Ascending aorta (tissue), 2 donors: ENCODE measurements at regions not wholly inside any gene's neighbourhood (a gene's known extent, or its start where the extent isn't known, plus 50 kb on each side); places are given as distances from the start of the nearest gene placed in this dataset.

Experiments
- DNase-seq, 2 donors: peaks; one replicate each; pipeline ENCODE4 v3.0.0-alpha.2; 2019; ENCODE audit warnings: low spot score in 2 of 2
- H3K27ac ChIP-seq, 2 donors: fragments of 200-600 bp; sonication (generic); one replicate each; pipeline ENCODE4 v1.5.1; 2016 to 2017; ENCODE audit warnings: mild to moderate bottlenecking in 1 of 2
- H3K27me3 ChIP-seq: fragments of 200-600 bp; sonication (generic); one replicate; pipeline ENCODE4 v1.5.1; 2017
- H3K36me3 ChIP-seq, 2 donors: fragments of 200-600 bp; sonication (generic); one replicate each; pipeline ENCODE4 v1.5.1; 2016
- H3K4me1 ChIP-seq, 2 donors: fragments of 200-600 bp; sonication (generic); one replicate each; pipeline ENCODE4 v1.5.1; 2016 to 2017; ENCODE audit warnings: mild to moderate bottlenecking in 1 of 2
- H3K4me3 ChIP-seq, 2 donors: fragments of 200-600 bp; sonication (generic); one replicate each; pipeline ENCODE4 v1.5.1; 2016 to 2017; ENCODE audit warnings: mild to moderate bottlenecking in 1 of 2
- H3K9me3 ChIP-seq, 2 donors: fragments of 200-600 bp; sonication (generic); one replicate each; pipeline ENCODE4 v1.5.1; 2016
- intact Hi-C: fragments of 100-400 bp; cut with DNase I; formaldehyde crosslinking; loops from one replicate; pipeline ENCODE4 v1.15.1; 2023
- TF ChIP-seq, protein P1 (sequence below), 3 experiments: fragments of 200-600 bp in 2 of 3; fragments of 450-650 bp in 1 of 3; sonication (generic) in 2 of 3; IDR thresholded peaks; one replicate each; pipeline ENCODE4 v1.5.1; 2016 to 2019; ENCODE audit warnings: antibody characterized with exemption in 3 of 3, mild to moderate bottlenecking in 1 of 3, moderate library complexity in 1 of 3

DNA sequence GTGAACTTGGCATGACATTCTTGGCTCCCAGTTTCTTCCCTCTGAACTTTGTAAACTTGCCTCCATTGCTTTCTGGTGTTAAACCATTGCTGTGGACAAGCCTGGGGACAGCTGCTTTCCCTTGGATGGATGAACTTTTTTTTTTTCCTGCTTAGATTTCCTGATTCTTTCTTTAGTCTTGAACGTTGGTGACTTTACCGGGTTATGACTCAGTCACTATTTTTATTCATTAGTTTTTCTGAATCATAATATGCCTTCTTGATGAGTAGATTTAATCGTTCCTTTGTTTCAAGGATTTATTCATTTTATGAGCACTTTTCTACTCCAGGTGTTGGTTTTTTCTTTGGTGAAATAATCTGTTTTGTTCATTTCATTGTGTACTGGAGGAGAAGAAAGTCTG lies 155.0 kb upstream of the RTL1 start:
- Histone ChIP-seq H3K27me3 (no peaks in the 10 kb centered on the region), H3K4me1 (no peaks in the 10 kb centered on the region), H3K36me3 (no peaks in the 10 kb centered on the region), H3K4me3 (no peak overlapping the region), H3K9me3 (no peaks in the 10 kb centered on the region), H3K27ac (no peak overlapping the region)
- TF ChIP-seq, protein P1, sequence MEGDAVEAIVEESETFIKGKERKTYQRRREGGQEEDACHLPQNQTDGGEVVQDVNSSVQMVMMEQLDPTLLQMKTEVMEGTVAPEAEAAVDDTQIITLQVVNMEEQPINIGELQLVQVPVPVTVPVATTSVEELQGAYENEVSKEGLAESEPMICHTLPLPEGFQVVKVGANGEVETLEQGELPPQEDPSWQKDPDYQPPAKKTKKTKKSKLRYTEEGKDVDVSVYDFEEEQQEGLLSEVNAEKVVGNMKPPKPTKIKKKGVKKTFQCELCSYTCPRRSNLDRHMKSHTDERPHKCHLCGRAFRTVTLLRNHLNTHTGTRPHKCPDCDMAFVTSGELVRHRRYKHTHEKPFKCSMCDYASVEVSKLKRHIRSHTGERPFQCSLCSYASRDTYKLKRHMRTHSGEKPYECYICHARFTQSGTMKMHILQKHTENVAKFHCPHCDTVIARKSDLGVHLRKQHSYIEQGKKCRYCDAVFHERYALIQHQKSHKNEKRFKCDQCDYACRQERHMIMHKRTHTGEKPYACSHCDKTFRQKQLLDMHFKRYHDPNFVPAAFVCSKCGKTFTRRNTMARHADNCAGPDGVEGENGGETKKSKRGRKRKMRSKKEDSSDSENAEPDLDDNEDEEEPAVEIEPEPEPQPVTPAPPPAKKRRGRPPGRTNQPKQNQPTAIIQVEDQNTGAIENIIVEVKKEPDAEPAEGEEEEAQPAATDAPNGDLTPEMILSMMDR (IDR thresholded peaks at IDR 0.05) = no peak
- intact Hi-C loops = no loop called here
- DNase-seq = no peak

DNA sequence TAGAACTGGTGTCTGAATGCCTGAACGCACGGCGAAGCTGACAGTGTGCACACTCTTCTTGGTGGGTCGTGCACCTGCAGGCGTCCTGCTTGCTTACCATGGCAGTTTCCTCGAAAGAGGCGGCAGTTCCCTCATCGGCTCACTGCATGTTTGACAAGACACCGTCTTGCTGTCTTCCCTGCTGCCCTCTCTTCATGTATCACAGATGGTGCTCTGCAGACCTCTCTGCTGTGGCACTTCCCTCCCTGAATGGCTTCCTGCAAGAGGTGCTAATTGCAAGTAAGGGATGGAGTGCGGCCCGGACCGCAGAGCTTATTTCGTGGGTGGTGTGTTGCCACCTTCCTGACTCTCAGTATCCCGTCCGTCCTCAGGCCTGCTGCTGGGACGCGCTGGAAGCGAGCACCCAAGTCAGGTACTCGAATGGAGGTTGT lies 156.7 kb upstream of the RTL1 start:
- no peak overlapping the region for H3K27ac ChIP-seq
- H3K36me3 ChIP-seq = no peaks in the 10 kb centered on the region
- TF ChIP-seq, protein P1 (IDR thresholded peaks at IDR 0.05) = no peak
- no peak overlapping the region for H3K4me3 ChIP-seq
- intact Hi-C loops = no loop called here
- no peaks in the 10 kb centered on the region for H3K27me3 ChIP-seq
- H3K4me1 ChIP-seq = no peaks in the 10 kb centered on the region
- H3K9me3 ChIP-seq = no peaks in the 10 kb centered on the region
- DNase-seq = no peak

- no peaks in the 10 kb centered on the region for H3K36me3 ChIP-seq
- H3K4me1 ChIP-seq = no peaks in the 10 kb centered on the region
- no peak overlapping the region for H3K27ac ChIP-seq
- no peak overlapping the region for H3K4me3 ChIP-seq
- TF ChIP-seq, protein P1 (IDR thresholded peaks at IDR 0.05) = no peak
- no peak for DNase-seq
- H3K9me3 ChIP-seq = no peaks in the 10 kb centered on the region
- no peaks in the 10 kb centered on the region for H3K27me3 ChIP-seq
- intact Hi-C loops = no loop called here
Observed at GRCh38 chr14:101061411-101062064, 158.0 kb upstream of the RTL1 start.

GRCh38 chr14:101062065-101062450 lies 158.5 kb upstream of the RTL1 start:
- no peak for DNase-seq
- no peak overlapping the region for H3K27ac ChIP-seq
- H3K4me3 ChIP-seq = no peak overlapping the region
- H3K9me3 ChIP-seq = no peaks in the 10 kb centered on the region
- no peaks in the 10 kb centered on the region for H3K36me3 ChIP-seq
- TF ChIP-seq, protein P1 (IDR thresholded peaks at IDR 0.05) = no peak
- H3K4me1 ChIP-seq = no peaks in the 10 kb centered on the region
- intact Hi-C loops = no loop called here
- no peaks in the 10 kb centered on the region for H3K27me3 ChIP-seq

DNA sequence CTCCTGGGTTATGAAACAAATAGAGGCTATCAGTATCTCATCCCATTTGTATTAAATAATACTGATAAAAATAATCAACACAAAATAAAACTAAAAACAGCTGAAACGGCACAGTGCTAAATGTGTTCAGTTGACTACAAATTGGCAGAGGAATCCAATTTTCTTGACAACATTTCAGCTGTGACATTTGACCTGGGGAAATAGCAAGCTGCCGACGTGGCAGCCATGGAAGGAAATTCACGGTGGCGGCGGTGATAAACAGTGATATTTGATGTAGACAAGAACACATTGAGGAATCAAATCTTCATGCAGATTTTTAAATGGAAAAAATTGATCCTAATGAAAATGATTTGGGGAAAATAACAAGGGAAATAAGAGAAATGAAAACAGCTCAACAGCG lies 159.1 kb upstream of the RTL1 start:
- H3K36me3 ChIP-seq = no peaks in the 10 kb centered on the region
- H3K4me1 ChIP-seq = no peaks in the 10 kb centered on the region
- DNase-seq = no peak
- H3K9me3 ChIP-seq = no peaks in the 10 kb centered on the region
- intact Hi-C loops = no loop called here
- no peaks in the 10 kb centered on the region for H3K27me3 ChIP-seq
- no peak overlapping the region for H3K4me3 ChIP-seq
- TF ChIP-seq, protein P1 (IDR thresholded peaks at IDR 0.05) = no peak
- no peak overlapping the region for H3K27ac ChIP-seq

GRCh38 chr14:101063121-101063520 lies 159.6 kb upstream of the RTL1 start:
- Histone ChIP-seq H3K4me1 (no peaks in the 10 kb centered on the region), H3K27me3 (no peaks in the 10 kb centered on the region), H3K4me3 (no peak overlapping the region), H3K9me3 (no peaks in the 10 kb centered on the region), H3K36me3 (no peaks in the 10 kb centered on the region), H3K27ac (no peak overlapping the region)
- intact Hi-C loops = no loop called here
- DNase-seq = no peak
- TF ChIP-seq, protein P1 (IDR thresholded peaks at IDR 0.05) = no peak
